SK-MEL-5 (cell line): ENCODE measurements at regions not wholly inside any gene's neighbourhood (a gene's known extent, or its start where the extent isn't known, plus 50 kb on each side); places are given as distances from the start of the nearest gene placed in this dataset.
A peak's percentile ranks its signal among the peaks of the same experiment; 100 is the strongest.
"Not testable (repeated sequence)": the region's sequence is repeated elsewhere in the genome, so short reads cannot be mapped to it uniquely, and the experiment has no call there.

Experiments used
- DNase-seq: peaks from one replicate; pipeline ENCODE4 v3.0.0-alpha.2; 2016; ENCODE audit warnings: low read depth, low spot score
- in situ Hi-C: cut with HindIII; loops from 2 replicates; pipeline ENCODE4 v1.10.0; 2016; ENCODE audit warnings: low sequenced_read_pairs, high pct_unique_total_duplicates, low pct_unique_long_range_greater_than_20kb

GRCh38 chr9:63450836-63451235 is 1834.2 kb downstream of the FOXD4L5 start:
- in situ Hi-C loops, DNase-seq: not testable (repeated sequence)

- in situ Hi-C loops, DNase-seq: not testable (repeated sequence)
Measured at GRCh38 chr9:63425123-63425522, 1859.9 kb downstream of the FOXD4L5 start.

- DNase-seq, in situ Hi-C loops: not testable (repeated sequence)
Measured at GRCh38 chr9:63390897-63391296, 1894.1 kb downstream of the FOXD4L5 start.

DNA sequence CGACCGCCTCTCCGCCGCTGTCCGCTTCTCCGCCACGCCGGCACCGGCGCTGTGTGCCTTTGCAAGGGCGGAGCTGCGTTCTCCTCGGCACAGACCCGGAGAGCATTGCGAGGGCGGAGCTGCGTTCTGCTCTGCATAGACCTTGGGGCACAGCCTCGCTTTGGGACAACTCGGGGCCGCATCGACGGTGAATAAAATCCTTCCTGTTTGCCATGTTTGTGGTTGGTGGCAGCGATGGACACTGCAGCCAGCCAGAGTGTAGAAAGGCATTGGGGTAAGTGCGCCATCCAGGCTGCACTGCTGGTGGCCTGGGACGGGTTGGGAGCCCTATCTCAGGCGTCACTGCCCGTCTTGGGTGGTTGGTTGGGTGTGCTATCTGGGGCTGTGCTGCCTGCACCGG is 1899.5 kb downstream of the FOXD4L5 start:
- in situ Hi-C loops, DNase-seq: not testable (repeated sequence)

GRCh38 chr9:63379864-63380263 is 1905.1 kb downstream of the FOXD4L5 start:
- DNase-seq, in situ Hi-C loops: not testable (repeated sequence)

DNA sequence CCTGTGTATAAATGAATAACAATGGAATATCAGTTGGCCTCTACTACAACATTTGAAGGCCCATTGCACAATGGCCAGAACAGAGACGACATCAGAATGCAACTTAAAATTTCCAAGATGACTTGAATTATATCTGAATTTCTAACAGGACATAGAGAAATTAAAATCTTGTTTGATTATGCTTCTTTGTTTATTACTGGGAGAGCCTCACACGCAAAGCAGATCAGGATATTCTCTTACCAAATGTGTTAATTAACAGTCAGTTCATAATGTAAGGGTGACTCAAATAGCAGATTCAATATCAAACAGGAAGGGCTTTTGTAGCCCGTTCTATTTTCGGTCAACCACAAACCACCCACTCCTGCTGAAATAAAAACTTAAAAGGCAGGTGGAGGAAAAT is 1930.8 kb downstream of the FOXD4L5 start:
- in situ Hi-C loops, DNase-seq: not testable (repeated sequence)

DNA sequence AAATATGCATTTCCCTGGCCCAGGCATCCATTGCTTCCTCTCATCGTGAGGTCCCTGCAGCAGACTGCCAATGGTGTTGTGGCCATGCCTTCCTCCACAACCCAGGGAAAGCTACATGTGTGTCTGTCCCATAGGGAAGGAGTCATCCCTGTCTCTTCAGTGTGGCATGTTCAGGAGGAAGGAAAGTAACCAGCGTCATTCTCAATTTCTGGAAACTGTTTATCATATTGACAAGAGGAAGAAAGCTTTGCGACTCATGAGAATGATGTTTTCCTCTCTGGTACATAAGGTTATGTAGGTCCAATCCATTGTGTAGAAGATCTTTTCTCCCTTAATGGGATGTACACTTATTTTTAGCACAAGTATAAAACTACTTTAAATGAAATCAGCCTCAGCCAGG is 1937.7 kb downstream of the FOXD4L5 start:
- in situ Hi-C loops, DNase-seq: not testable (repeated sequence)

DNA sequence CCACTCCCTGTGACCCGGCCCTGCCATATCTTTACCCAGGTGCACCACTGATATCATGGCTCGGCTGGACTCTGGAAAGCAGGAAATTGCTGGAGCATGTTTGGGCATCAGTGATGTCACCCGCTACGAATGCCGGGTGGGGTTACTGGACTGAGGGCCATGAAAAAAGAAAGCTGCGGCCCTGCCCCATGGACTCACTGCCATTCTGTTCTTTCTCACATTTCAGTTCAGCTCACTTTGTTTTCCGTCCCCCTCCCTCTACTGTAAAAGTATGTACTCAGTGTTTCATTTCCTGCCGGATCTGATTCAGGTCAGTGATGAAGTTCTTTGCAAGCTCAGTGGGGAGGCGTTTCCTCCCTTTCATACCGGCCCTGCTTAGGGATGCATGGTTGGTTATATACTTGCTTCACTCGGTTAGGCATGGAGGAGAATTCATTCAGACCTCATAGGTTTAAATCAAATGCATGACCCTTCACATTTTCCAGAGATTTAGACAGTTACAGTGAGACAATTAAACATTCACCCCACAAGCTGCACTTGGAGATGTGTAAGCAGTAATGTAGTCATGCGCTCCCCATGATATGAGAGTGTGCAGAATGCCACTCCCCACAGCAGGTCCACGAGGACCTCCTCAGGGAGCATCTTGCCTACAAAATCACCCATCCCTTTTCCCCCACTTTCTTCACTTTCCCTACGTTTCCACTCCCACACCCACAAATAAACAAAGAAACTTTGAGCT is 1938.5 kb downstream of the FOXD4L5 start:
- DNase-seq: not testable (repeated sequence)

DNA sequence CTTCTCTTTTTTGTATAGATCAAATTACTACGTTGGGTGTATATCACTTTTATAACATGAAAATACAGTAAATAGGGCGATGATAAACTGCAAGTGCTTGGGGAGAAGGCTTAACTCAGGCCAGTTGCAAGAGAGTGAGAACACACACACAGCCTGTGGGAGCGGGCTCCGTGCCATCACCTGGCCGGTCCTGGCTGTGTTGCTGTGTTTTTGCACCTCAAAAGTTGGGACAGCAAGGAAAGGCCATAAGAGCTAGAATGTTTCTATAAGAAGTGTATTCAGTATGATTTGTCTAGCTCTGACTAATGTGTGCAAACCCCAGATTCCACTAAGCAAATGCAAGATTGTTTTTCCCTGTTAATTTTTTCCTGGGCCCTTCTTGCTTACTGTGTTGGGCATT is 1940.6 kb downstream of the FOXD4L5 start:
- in situ Hi-C loops, DNase-seq: not testable (repeated sequence)

More for the DNA sequence above, 1938.5 kb downstream of the FOXD4L5 start:
- in situ Hi-C loops: not testable (repeated sequence)

- DNase-seq: peak; percentile 7
- in situ Hi-C loops: not testable (repeated sequence)
Measured at GRCh38 chr9:63342528-63342927, 1942.5 kb downstream of the FOXD4L5 start.

- DNase-seq: peak; percentile 48
Measured at GRCh38 chr9:63337899-63338604, 1947.0 kb downstream of the FOXD4L5 start.

GRCh38 chr9:63335286-63335685 is 1949.7 kb downstream of the FOXD4L5 start:
- DNase-seq, in situ Hi-C loops: not testable (repeated sequence)

More at GRCh38 chr9:63337899-63338604, 1947.0 kb downstream of the FOXD4L5 start:
- in situ Hi-C loops: not testable (repeated sequence)

GRCh38 chr9:63334187-63334586 is 1950.8 kb downstream of the FOXD4L5 start:
- in situ Hi-C loops, DNase-seq: not testable (repeated sequence)

GRCh38 chr9:63333083-63333482 is 1951.9 kb downstream of the FOXD4L5 start:
- in situ Hi-C loops: not testable (repeated sequence)

GRCh38 chr9:63328313-63328712 is 1956.7 kb downstream of the FOXD4L5 start:
- DNase-seq, in situ Hi-C loops: not testable (repeated sequence)

More at GRCh38 chr9:63333083-63333482, 1951.9 kb downstream of the FOXD4L5 start:
- DNase-seq: not testable (repeated sequence)

GRCh38 chr9:63327211-63327610 is 1957.8 kb downstream of the FOXD4L5 start:
- DNase-seq, in situ Hi-C loops: not testable (repeated sequence)

GRCh38 chr9:63326665-63327064 is 1958.3 kb downstream of the FOXD4L5 start:
- in situ Hi-C loops, DNase-seq: not testable (repeated sequence)

DNA sequence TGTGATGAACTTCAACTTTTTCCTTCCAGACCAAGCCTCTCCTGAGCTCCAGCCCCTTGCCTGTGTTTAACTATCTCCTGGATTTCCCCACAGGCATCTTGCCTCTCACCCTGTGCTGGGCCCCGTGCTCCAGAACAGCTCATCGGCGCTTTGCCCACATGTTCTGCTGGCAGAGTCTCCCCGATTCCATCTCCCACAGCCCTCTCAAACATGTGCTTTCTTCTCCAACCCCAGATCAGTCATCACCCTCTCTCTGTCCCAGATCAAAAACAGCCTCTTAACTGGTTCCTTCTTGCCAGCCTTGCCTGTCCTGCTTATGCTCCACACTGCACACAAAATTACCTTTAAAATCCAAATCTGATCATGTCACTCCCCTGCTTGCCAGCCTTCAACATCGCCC is 1959.3 kb downstream of the FOXD4L5 start:
- DNase-seq, in situ Hi-C loops: not testable (repeated sequence)
